GM18867 (cell line): ENCODE measurements at regions not wholly inside any gene's neighbourhood (a gene's known extent, or its start where the extent isn't known, plus 50 kb on each side); places are given as distances from the start of the nearest gene placed in this dataset.
"Not testable (repeated sequence)": the region's sequence is repeated elsewhere in the genome, so short reads cannot be mapped to it uniquely, and the experiment has no call there.

ENCODE experiments used
- ATAC-seq: cut with Tn5 transposase; IDR thresholded peaks from one replicate; pipeline ENCODE4 v1.9.1; 2021; ENCODE audit warnings: mild to moderate bottlenecking, moderate library complexity; ENCODE audit not compliant: unreplicated experiment

DNA sequence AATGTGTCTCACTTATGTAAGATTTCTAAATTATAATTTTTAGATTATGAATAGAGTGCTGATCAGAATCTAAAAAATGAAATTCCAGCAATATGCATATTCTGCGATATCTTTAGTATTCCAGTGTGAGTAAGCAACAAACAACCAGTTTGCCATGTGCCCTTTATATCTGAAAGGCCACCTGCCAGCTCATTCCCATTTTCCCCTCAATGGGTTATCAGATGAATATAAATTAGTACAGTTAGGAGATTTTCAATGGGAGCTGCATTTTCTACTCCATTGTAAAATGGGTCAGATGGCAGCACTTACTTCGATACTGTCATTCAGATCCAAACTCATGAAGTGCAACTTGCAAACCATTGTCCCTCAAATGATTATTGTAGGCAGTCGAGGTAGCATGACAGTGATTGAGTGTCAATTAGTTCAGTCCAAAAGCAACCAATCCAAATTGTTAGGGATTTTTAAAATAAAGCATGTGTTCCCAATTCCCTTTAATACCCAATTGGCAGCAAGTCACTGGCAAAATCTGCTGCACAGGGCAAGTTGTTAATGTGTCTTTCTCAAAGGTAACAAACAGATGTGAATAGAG, 680.3 kb downstream of the LRRIQ3 start:
- no peak for ATAC-seq

DNA sequence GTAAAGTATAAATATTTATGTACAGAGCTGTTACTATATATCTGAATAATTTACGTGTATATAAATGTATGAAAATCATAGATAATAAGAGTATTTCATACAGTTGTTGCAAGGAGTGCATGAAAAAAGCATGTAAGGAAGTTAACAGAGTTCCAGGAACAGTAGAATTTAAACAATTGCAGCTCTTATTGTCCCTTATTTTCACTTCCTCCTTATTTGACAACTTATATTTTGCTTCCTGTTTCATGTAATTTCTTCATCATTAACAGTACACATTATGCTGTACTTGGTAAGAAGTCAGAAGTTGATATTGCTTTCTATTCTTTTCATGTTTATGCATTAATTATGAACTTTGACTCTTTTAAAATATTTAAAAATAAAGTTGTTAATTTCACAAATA, 681.5 kb downstream of the LRRIQ3 start:
- no peak for ATAC-seq

DNA sequence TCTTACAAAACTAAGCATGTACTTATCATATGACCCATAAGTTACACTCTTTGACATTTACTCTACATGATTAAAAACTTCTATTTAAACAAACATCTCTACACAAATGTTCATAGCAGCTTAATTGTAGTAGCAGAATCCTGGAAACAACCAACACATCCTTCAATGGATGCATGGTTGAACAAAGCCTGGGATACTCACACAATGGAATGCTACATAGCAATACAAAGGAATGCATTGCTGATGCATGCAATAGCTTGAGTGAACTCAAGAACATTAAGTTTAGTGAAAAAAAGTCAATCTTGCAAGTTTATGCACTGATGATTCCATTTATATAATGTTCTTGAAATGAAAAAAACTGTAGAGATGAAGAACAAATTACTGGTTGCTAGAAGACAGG, 686.9 kb downstream of the LRRIQ3 start:
- no peak for ATAC-seq

DNA sequence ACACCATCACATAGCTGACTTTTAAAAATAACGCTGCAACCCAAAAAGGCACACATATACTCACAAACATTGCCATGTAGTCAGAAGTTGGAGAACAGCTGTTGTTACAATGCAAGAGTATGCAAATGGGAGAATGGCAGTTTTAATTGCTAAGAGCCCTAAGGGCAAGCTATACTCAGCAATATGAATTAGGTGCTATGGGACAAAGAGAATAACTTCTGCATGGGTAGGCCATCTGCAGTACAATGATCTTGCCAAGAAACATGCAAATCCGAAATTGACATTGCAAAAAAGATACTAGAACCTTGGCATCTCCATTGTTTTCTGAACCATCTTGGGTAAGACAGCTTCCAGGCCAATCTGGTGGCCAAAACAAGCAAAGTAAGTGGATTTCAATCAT, 697.8 kb downstream of the LRRIQ3 start:
- ATAC-seq: no peak

DNA sequence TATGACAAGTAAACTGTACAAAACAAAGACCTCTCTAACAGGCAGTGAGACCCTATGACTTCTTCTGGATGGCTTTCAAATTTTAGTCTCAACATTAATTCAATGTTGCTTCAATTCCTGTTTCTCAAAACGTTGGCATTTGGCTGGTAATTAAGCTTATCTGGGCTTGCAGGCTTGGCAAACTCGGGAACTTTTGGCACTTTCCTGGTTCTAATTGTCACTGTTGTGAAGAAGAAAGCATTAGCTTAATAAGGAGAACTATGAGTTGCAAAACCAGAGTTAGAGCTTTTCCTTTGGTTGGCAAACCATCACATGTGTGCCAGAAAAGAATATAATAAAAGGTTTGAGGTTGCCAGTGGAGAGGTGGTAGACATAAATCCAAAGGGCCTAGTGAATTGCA, 698.3 kb downstream of the LRRIQ3 start:
- ATAC-seq: no peak

DNA sequence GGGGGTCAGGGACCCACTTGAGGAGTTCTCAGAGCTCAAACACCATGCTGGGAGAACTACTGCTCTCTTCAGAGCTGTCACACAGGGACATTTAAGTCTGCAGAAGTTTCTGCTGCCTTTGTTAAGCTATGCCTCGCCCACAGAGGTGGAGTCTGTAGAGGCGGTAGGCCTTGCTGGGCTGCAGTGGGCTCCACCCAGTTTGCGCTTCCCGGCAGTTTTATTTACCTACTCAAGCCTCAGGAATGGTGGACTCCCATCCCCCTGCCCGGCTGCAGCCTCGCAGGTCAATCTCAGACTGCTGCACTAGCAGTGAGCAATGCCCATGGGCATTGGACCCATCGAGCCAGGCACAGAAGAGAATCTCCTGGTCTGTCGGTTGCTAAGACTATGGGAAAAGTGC, 706.4 kb downstream of the LRRIQ3 start:
- ATAC-seq: no peak

DNA sequence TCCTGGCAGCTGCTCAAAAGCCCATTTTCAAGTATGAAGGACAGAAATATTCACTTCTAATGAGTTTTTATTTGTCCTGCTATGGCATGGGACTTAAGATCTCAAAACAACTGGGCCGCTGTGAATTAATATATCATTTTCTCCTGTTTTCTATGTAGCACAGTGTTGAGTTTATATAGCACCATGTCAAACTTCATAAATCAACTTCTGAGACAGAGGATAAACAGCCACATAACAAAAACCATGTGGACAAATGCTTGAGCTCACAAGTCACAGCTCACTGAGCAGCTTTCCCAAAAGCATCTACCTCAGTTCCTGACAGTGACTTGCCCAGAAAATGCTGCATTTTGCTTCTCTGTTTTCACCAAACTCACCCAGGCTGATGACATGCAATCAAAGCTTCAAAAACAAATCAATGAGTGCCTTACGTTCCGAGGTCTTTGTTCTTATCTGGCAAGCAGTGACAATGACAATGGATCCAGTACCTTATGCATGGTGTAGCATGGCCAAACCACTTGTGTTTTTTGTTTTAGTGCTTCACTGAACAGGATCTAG, 722.6 kb downstream of the LRRIQ3 start:
- no peak for ATAC-seq

DNA sequence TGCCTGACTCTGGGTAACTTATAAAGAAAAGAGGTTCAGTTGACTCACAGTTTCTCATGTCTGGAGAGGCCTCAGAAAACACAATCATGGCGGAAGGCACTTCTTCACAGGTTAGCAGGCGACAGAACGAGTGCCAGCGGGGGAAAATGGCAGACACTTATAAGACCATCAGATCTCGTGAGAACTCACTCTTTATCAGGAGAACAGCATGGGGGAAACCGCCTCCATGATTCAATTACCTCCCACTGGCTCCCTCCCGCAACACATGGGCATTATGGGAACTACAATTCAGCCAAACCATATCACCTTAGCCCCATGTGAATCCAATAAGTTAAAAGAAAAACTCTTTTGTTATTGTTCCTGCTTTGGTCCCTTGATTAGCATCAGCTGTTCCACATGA, 725.2 kb downstream of the LRRIQ3 start:
- no peak for ATAC-seq

DNA sequence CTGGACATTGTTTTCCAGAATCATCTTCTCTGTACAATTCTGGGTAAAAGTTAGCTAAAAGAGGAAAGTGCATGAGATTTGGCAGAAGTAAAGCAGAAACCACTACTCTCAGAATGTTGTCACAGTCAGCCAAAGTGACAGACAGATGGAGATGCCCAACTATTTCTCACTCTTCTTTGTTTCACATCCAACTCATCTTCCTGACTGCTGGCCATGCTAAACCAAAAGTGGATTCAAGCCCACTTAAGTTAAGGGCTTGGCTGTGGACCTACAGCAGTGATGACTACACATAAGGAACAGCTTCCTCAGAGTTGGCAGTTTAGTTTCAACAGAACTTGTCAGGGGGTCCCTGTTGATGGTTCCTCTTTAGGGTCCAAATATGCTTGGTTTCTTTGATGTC, 730.2 kb downstream of the LRRIQ3 start:
- no peak for ATAC-seq

DNA sequence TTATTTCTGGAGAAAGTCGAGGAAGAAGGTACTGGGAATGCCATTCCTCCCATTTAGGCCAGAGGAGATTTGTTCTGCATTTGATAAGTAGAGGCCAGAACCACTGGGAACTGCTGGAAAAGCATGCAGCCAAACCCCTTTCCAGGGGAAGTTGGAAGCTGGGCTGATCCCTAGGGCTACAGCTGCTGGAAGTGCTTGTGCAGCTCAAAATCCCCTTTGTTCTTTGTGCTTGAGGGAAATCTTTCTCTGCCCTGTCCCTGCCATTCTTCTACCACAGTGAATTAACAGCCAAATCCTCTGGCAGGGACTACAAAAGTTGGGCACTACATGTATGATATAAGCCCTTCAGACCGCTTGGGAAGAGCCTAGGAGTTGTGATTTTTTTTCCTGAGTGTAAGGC, 734.1 kb downstream of the LRRIQ3 start:
- no peak for ATAC-seq

DNA sequence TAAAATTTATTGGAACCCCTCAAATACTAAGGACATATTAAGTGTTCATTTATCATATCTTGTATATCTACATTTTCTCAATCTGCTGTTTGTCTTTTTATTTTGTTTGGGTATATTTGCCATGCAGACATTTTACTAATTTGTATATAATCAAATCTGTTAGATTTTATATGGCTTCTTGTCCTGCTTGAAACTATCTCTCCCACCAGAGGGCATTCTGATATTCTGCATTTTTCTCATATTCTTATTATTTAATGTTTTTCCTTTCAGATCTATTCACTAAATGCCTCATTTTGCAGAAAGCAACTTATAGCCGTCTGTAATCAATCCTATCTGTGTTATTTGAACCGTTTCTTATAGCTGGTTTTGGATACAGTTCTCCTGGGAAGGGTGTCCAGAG, 745.5 kb downstream of the LRRIQ3 start:
- no peak for ATAC-seq

DNA sequence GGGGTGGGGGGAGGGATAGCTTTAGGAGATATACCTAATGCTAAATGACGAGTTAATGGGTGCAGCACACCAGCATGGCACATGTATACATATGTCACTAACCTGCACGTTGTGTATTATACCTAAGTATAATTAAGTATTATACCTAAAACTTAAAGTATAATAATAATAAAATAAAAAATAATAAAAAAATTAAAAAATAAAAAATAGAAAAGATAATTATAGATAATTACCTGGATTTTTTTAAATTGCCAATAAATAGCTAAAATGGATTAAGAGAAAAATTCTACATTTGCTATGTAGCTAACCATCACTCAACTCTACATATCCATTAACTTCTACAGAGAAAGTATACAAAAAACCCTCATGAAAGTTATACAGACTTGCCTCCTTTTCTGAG, 747.3 kb downstream of the LRRIQ3 start:
- ATAC-seq: not testable (repeated sequence)

DNA sequence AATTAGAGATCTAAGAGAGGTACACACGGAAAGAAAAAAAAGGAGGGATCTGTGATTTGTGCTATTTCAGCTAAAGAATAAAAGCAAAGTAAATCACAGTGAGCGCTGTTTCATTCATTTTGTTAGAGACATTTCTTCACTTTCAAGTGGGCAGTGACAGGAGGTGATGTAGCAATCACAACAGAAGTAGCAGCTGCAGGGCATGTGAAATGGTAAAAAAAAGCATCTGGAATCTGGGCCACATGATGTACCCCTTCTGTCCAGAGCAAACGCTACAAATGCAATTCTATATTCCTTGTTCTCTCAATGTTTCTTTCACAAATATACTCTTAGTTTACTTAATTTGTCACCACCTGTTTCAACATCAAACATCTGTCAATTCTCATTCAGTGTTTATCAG, 786.5 kb downstream of the LRRIQ3 start:
- ATAC-seq: no peak

DNA sequence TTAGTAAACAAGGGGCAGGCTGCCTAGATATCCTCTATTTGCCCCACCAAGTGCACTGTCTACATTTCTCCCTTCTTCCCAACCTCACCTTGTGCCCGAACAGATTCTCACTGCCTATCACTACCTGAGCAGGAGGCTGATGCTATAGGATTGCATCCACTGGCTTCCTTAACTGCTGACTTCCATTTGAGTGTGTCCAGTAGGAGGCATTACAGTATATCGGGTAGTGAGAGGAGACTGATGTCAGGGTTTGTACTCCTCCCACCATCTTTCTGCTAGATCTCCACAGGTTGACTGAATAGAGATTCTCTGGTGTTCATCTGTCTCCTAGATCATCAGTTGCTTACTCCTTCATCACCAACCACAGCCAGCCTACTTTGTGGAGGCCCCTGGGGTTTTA, 796.3 kb downstream of the LRRIQ3 start:
- no peak for ATAC-seq

DNA sequence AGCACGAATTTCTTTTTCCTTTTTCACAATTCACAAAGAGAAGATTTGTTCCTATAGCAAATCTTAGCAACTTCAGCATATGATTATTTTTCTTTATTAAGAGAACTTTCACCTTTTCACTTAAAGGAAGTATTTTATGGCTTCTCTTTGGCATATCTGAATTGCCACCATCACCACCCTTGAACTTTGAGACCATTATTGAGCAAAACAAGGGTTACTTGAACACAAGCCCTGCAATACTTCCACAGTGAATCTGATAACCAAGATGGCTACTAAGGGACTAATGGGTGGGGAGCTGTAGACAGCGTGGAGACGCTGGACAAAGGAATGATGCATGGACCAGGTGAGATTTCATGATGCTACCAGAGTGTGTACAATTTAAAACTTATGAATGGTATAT, 815.0 kb downstream of the LRRIQ3 start:
- ATAC-seq: no peak

DNA sequence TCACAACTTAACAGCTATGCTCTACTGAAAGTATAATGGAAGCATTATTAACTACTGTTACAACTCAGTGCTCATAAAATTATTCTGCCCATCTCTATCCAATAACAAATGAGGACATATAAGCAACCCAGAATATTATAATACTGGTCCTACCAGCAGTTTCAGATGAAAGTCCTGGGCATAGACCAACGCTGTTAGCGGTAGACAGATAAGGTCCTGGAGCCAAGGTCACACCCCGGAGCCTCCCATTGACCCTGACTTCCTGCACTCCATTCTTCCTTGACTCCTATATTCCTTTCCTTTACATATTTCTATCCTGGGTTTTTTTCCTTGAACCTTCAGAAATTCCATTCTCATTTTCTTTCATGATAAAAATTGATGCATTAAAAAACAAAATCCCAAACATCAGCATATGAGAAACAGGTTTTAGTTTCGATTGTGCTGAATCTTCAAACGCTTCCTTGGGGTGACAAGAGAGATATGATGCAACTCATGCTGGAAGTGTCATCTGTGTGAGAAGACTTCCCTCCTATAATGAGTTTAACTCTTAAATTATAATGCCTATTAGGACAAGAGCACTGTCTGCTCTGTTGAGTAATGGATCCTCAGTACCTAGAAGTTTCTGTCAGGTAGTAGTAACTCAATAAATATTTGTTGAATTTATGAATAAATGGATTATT, 831.1 kb downstream of the LRRIQ3 start:
- ATAC-seq: no peak

DNA sequence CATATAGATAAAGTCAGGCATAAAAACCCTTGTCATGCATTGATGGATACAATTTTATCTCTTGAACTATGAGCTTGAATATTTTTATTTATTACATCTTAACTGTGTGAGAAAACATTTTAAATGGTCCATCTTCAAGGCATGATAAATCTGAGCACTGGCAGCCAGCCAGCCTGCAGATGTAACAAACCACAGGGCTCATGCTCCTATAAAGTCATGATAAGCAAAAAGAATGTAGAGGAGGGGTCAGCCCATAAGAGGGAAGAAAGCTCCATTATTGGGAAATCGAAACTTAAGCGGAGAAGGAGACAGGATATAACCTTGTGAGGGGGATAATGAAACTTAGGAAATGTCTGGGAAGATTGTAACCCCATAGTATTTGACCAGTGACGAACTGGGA, 839.0 kb downstream of the LRRIQ3 start:
- ATAC-seq: no peak

DNA sequence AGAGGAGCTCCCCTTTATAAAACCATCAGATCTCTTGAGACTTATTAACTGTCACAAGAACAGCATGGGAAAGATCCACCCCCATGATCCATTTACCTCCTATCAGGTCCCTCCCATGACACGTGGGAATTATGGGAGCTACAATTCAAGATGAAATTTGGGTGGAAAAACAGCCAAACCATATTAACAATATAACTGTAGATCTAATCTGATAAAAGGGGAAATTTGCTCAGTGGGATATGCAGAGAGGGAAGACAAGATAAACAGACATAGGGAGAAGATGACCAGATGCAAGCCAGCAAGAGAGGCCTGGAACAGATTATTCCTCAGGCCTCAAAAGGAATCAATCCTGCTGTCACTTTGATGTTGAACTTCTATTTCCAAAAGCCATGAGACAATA, 841.5 kb downstream of the LRRIQ3 start:
- no peak for ATAC-seq

DNA sequence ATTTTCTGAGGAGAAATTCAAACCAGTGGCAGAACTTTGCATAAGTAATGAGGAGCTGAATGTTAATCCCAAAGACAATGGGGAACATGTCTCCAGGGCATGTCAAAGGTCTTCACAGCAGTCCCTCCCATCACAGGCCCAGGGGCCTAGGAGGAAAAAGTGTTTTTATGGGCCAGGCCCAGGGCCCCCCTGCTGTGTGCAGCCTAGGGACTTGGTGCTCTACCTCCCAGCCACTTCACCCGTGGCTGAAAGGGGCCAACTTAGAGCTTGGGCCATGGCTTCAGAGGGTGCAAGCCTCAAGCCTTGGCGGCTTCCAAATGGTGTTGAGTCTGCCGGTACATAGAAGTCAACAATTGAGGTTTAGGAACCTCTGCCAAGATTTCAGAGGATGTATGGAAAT, 854.0 kb downstream of the LRRIQ3 start:
- no peak for ATAC-seq

DNA sequence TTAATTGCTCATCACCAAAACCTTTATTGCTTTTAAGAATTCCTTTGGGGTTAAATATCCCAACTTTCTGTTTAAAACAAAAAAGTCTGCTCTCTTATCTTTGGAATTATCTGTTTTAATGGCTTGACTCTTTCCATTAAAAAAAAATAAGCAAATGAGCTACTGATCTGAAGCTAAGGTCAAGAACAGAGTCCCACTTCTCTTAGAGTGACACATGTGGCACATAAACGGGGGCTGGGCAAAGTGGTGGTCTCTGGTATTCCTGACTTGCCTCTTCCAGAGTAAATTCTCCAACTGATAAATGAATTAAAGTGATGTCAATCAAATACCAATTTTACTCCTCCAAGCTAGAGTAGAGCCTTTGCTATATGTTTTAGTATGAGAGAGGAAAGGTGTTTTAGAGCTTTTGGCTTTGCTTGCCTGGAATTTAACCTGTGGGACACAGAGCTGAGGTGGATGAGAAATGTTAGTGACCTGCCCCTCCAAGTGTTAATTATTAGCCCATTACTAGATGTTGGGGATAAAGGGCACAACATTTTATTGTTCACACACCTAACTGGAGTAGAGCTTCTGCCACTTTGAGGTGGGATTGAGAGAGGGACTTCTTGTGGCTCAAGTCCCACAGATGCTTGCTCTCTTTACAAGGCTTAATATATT, 864.0 kb downstream of the LRRIQ3 start:
- ATAC-seq: no peak

DNA sequence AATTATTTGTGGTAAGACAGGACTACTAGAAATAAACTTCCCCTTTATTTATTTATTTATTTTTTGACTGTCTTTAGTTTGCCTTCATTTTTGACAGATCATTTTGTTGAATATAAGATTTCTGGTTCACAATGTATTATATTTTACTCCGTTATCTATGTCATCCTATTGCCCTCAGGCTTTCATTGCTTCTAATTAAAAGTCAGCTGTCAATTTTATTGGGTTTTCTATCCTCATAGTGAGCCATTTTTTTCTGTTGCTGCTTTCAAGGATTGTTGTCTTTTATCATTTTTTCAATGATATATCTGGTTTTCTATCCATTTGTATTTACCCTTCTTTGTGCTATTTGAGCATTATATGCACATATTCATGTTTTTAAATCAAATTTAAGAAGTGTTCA, 866.2 kb downstream of the LRRIQ3 start:
- no peak for ATAC-seq

DNA sequence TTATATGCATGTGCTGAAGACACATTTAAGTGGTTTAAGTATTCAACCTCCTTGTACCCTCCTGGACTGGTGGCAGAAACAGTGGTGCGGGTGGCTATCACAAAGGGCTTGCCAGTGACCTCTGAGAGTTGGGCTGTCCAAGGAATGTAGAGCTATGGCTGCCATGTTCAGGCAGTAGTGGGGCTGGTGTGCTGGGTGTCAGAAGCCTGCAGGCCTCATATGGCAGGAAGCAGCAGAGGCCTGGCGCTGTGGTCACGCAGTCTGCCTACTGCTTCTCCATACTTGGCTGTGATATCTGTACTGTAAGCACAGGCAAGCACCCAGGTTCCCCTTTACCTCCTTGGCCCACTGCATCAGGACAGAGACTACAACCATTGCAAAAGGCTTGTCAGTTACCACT, 870.0 kb downstream of the LRRIQ3 start:
- ATAC-seq: no peak
